Neural cell (in vitro differentiated cells): ENCODE measurements at regions not wholly inside any gene's neighbourhood (a gene's known extent, or its start where the extent isn't known, plus 50 kb on each side); places are given as distances from the start of the nearest gene placed in this dataset.
A peak's percentile ranks its signal among the peaks of the same experiment; 100 is the strongest.

Experiments
- H2AFZ ChIP-seq: fragments of 200-600, 300-800 bp; sonication (generic), shearing (Covaris generic); 2 replicates; pipeline ENCODE4 v1.6.0; 2014; ENCODE audit warnings: low read depth, mild to moderate bottlenecking, antibody characterized with exemption, low read length, moderate library complexity
- H3F3A ChIP-seq: fragments of 200-600 bp; shearing (Covaris generic); 2 replicates; pipeline ENCODE4 v1.6.1; 2016; ENCODE audit warnings: mild to moderate bottlenecking, moderate library complexity, mixed read lengths, antibody characterized with exemption, low read length; ENCODE audit not compliant: insufficient read depth, poor library complexity, severe bottlenecking
- H3K27ac ChIP-seq: fragments of 200-600, 300-800 bp; sonication (generic), shearing (Covaris generic); 2 replicates; pipeline ENCODE4 v1.5.1; 2014; ENCODE audit warnings: mild to moderate bottlenecking, low read length, moderate library complexity
- H3K27me3 ChIP-seq: fragments of 300-800, 200-600 bp; sonication (generic), shearing (Covaris generic); 2 replicates; pipeline ENCODE4 v1.6.0; 2014; ENCODE audit warnings: mild to moderate bottlenecking, low read depth, low read length, moderate library complexity; ENCODE audit not compliant: insufficient read depth
- H3K36me3 ChIP-seq: fragments of 300-800, 200-600 bp; sonication (generic), shearing (Covaris generic); 2 replicates; pipeline ENCODE4 v1.5.1; 2014; ENCODE audit warnings: mild to moderate bottlenecking, antibody characterized with exemption, low read length, moderate library complexity; ENCODE audit not compliant: insufficient read depth
- H3K4me2 ChIP-seq: fragments of 300-800, 200-600 bp; sonication (generic), shearing (Covaris generic); 2 replicates; pipeline ENCODE4 v1.6.0; 2014; ENCODE audit warnings: mild to moderate bottlenecking, low read length
- H3K4me3 ChIP-seq: fragments of 300-800, 200-600 bp; sonication (generic), shearing (Covaris generic); 2 replicates; pipeline ENCODE4 v1.5.1; 2014; ENCODE audit warnings: mild to moderate bottlenecking, low read length, moderate library complexity
- H3K79me2 ChIP-seq: fragments of 200-600 bp; shearing (Covaris generic); replicated peaks from 2 replicates; pipeline ENCODE4 v1.6.0; 2014; ENCODE audit warnings: mild to moderate bottlenecking, low read length, moderate library complexity; ENCODE audit not compliant: insufficient read depth
- H3K9ac ChIP-seq: fragments of 300-800, 200-600 bp; sonication (generic), shearing (Covaris generic); 2 replicates; pipeline ENCODE4 v1.6.1; 2016; ENCODE audit warnings: mild to moderate bottlenecking, low read length, mixed read lengths
- H3K9me2 ChIP-seq: fragments of 200-600 bp; shearing (Covaris generic); 2 replicates; pipeline ENCODE4 v1.6.1; 2016; ENCODE audit warnings: mild to moderate bottlenecking, low read length, mixed read lengths; ENCODE audit not compliant: insufficient read depth
- H3K9me3 ChIP-seq: fragments of 200-600, 300-800 bp; sonication (generic), shearing (Covaris generic); 2 replicates; pipeline ENCODE4 v1.6.1; 2016; ENCODE audit warnings: mild to moderate bottlenecking, mixed run types, low read length, moderate library complexity, mixed read lengths
- H4K20me1 ChIP-seq: fragments of 200-600 bp; shearing (Covaris generic); 2 replicates; pipeline ENCODE4 v1.6.1; 2016; ENCODE audit warnings: mild to moderate bottlenecking, mixed run types; ENCODE audit not compliant: insufficient read depth
- EP300 ChIP-seq: fragments of 450-650 bp; conservative IDR thresholded peaks from 2 replicates; pipeline ENCODE4 v1.6.1; 2014; ENCODE audit warnings: antibody characterized with exemption, mild to moderate bottlenecking, moderate library complexity; ENCODE audit not compliant: poor library complexity, severe bottlenecking
- MXI1 ChIP-seq: fragments of 450-650 bp; conservative IDR thresholded peaks from 2 replicates; pipeline ENCODE4 v1.6.1; 2014; ENCODE audit warnings: antibody characterized with exemption, mild to moderate bottlenecking; ENCODE audit not compliant: poor library complexity, severe bottlenecking
- TF ChIP-seq, protein P1 (sequence below): IDR thresholded peaks from 2 replicates; pipeline ENCODE4 v1.6.1; 2012; ENCODE audit warnings: borderline replicate concordance
- TF ChIP-seq, protein P2 (sequence below): fragments of 450-650 bp; IDR thresholded peaks from 2 replicates; pipeline ENCODE4 v1.5.1; 2014; ENCODE audit warnings: antibody characterized with exemption, mild to moderate bottlenecking, moderate library complexity; ENCODE audit not compliant: poor library complexity, severe bottlenecking

DNA sequence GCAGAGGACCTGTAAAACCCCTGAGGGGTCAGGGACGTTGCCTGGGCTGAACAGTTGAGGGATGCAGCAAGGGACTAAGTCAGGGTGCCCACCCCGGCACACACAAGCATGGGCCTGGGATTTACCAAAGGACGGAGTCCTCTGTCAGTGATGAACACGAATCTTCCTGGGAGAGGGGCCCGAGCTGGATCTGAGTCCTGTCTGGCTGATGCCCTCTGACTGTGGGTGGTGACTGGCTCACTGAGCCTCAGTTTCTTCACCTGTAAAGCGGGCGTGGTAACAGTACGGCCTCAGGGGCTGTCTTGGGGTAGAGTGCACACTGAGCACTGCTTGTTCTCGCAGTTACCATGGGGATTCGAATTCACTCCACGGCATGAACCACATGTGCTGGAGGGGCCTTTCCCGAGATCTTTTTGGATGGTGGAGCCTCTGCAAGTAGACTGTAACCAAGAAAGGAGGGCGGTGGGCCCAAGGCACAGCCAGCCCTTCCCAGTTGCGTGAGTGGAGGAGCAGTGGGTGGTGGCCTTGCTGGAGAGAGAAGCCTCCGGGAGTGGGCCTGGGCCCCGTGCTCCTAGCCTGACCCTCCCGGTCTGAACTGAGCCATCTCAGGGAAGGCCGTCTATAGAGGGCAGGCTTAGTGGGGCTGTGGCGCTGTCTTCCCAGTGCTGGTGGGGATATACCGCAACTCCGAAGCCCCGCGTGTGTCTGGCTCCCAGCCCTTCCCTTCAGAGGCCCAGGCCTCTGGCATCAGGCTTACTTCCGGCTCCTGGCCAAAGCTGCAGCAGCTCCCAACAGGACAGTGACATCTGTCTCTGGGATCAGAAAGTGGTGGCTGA is 130.8 kb upstream of the HS6ST1 start:
- no peaks in the 10 kb centered on the region for H3F3A ChIP-seq
- H3K27me3 ChIP-seq, result no peaks in the 10 kb centered on the region
- H3K9me2 ChIP-seq, result no peaks in the 10 kb centered on the region
- H3K9me3 ChIP-seq, result no peaks in the 10 kb centered on the region
- no peak overlapping the region for H2AFZ ChIP-seq
- H3K4me2 ChIP-seq, result no peak overlapping the region
- no peaks in the 10 kb centered on the region for H3K79me2 ChIP-seq
- TF ChIP-seq, protein P1, sequence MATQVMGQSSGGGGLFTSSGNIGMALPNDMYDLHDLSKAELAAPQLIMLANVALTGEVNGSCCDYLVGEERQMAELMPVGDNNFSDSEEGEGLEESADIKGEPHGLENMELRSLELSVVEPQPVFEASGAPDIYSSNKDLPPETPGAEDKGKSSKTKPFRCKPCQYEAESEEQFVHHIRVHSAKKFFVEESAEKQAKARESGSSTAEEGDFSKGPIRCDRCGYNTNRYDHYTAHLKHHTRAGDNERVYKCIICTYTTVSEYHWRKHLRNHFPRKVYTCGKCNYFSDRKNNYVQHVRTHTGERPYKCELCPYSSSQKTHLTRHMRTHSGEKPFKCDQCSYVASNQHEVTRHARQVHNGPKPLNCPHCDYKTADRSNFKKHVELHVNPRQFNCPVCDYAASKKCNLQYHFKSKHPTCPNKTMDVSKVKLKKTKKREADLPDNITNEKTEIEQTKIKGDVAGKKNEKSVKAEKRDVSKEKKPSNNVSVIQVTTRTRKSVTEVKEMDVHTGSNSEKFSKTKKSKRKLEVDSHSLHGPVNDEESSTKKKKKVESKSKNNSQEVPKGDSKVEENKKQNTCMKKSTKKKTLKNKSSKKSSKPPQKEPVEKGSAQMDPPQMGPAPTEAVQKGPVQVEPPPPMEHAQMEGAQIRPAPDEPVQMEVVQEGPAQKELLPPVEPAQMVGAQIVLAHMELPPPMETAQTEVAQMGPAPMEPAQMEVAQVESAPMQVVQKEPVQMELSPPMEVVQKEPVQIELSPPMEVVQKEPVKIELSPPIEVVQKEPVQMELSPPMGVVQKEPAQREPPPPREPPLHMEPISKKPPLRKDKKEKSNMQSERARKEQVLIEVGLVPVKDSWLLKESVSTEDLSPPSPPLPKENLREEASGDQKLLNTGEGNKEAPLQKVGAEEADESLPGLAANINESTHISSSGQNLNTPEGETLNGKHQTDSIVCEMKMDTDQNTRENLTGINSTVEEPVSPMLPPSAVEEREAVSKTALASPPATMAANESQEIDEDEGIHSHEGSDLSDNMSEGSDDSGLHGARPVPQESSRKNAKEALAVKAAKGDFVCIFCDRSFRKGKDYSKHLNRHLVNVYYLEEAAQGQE, result no peak
- H4K20me1 ChIP-seq, result no peaks in the 10 kb centered on the region
- no peaks in the 10 kb centered on the region for H3K36me3 ChIP-seq
- H3K4me3 ChIP-seq, result no peak overlapping the region
- H3K27ac ChIP-seq, result no peak overlapping the region
- H3K9ac ChIP-seq, result no peak overlapping the region

DNA sequence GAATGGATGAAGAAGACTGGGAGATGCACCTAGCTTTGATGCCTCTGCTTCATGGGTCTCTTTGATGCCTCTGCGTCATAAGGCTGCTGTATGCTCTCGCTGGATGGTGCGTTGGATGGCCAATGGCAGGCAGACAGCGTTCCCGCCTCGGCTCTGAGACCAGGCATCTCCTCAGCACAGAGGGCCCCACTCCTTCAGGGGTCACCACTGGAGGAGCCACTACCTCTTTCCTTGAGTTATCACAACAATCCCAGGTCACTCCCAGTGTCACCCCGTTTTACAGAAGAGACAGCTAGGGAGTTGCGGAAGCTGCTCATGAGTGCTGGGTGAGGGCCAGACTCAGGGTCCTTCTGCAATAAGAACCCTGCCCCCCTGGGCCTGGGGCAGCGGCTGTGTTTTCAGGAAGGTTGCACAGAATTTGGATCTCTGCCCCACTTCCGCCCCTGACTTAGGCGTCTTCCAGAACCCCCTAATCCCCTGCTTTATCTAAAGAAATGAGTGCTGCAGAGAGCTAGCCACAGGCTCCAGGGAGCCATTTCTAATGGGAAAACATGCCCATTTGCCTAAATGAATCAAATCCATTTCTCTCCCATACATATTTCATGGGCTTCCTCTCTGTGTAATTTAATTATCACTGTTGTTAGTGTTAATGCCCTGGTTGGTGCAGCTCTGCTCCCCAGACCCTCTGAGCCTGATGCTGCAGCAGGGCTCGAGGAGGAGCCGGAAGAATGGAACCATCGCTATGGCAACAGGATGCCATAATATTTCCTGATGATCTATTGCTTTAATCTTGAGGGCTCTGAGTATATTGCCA is 131.8 kb upstream of the HS6ST1 start:
- no peaks in the 10 kb centered on the region for H3K79me2 ChIP-seq
- no peaks in the 10 kb centered on the region for H3K36me3 ChIP-seq
- H2AFZ ChIP-seq, result no peak overlapping the region
- H3K9ac ChIP-seq, result no peak overlapping the region
- H3K9me3 ChIP-seq, result no peaks in the 10 kb centered on the region
- no peak overlapping the region for H3K27ac ChIP-seq
- no peaks in the 10 kb centered on the region for H3K9me2 ChIP-seq
- no peaks in the 10 kb centered on the region for H4K20me1 ChIP-seq
- H3K27me3 ChIP-seq, result no peaks in the 10 kb centered on the region
- no peaks in the 10 kb centered on the region for H3F3A ChIP-seq
- no peak overlapping the region for H3K4me3 ChIP-seq
- no peak overlapping the region for H3K4me2 ChIP-seq
- peak; percentile 37 for TF ChIP-seq EP300
- TF ChIP-seq MXI1, result no peak
- TF ChIP-seq, protein P2, sequence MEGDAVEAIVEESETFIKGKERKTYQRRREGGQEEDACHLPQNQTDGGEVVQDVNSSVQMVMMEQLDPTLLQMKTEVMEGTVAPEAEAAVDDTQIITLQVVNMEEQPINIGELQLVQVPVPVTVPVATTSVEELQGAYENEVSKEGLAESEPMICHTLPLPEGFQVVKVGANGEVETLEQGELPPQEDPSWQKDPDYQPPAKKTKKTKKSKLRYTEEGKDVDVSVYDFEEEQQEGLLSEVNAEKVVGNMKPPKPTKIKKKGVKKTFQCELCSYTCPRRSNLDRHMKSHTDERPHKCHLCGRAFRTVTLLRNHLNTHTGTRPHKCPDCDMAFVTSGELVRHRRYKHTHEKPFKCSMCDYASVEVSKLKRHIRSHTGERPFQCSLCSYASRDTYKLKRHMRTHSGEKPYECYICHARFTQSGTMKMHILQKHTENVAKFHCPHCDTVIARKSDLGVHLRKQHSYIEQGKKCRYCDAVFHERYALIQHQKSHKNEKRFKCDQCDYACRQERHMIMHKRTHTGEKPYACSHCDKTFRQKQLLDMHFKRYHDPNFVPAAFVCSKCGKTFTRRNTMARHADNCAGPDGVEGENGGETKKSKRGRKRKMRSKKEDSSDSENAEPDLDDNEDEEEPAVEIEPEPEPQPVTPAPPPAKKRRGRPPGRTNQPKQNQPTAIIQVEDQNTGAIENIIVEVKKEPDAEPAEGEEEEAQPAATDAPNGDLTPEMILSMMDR, result no peak
